SK-N-MC (cell line): ENCODE measurements at regions not wholly inside any gene's neighbourhood (a gene's known extent, or its start where the extent isn't known, plus 50 kb on each side); places are given as distances from the start of the nearest gene placed in this dataset.

Experiments
- EZH2 ChIP-seq: fragments of 200-600 bp; sonication (generic); IDR thresholded peaks from one replicate; pipeline ENCODE4 v1.6.1; 2017; ENCODE audit warnings: antibody characterized with exemption
- FOXP2 ChIP-seq: optimal IDR thresholded peaks from 2 replicates; pipeline ENCODE3; 2011; ENCODE audit warnings: mild to moderate bottlenecking, moderate library complexity; ENCODE audit not compliant: insufficient read depth; ENCODE audit errors: extremely low read length, control extremely low read depth
- POLR2AphosphoS5 ChIP-seq: IDR thresholded peaks from 2 replicates; pipeline ENCODE4 v1.6.1; 2012; ENCODE audit warnings: mild to moderate bottlenecking, low read depth, low read length, borderline replicate concordance

DNA sequence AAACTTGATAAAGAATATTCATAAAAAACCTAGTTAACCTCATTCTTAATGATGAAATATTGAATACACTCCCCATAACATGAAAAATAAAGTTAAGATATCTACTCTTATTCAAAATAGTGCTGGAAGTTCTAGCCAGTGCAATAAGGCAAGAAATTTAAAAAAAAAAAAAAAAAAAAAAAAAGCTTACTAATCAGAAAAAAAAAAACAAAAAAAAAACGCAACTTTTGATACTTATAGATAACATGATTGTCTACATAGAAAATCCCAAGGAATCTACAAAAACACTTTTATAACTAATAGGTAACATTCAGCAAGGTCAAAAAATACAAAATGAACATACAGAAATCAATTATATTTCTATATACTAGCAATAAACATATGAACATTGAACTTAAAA lies 515.6 kb downstream of the UQCRFS1 start:
- no peak for TF ChIP-seq POLR2AphosphoS5
- no peak for TF ChIP-seq EZH2
- TF ChIP-seq FOXP2, result no peak
